Fibroblast of lung (primary cell): ENCODE measurements at regions not wholly inside any gene's neighbourhood (a gene's known extent, or its start where the extent isn't known, plus 50 kb on each side); places are given as distances from the start of the nearest gene placed in this dataset.
"Not testable (repeated sequence)": the region's sequence is repeated elsewhere in the genome, so short reads cannot be mapped to it uniquely, and the experiment has no call there.

ENCODE experiments used
- DNase-seq, 2 donors: peaks; one replicate each; pipeline versions ENCODE4 v3.0.0 to v3.0.0-alpha.2; 2010; ENCODE audit warnings: low read depth in 2 of 2
- H2AFZ ChIP-seq: 2 replicates; pipeline ENCODE4 v1.5.1; 2012; ENCODE audit warnings: low read length, control low read depth, inconsistent platforms
- H3K27ac ChIP-seq: 2 replicates; pipeline ENCODE4 v1.5.1; 2011; ENCODE audit warnings: low read length, control low read depth; ENCODE audit not compliant: insufficient read depth
- H3K27me3 ChIP-seq: 2 replicates; pipeline ENCODE4 v1.5.1; 2011; ENCODE audit warnings: mild to moderate bottlenecking, low read length; ENCODE audit not compliant: control insufficient read depth, insufficient read depth
- H3K36me3 ChIP-seq: 2 replicates; pipeline ENCODE4 v1.5.1; 2011; ENCODE audit warnings: low read length; ENCODE audit not compliant: control insufficient read depth, insufficient read depth
- H3K4me1 ChIP-seq: 2 replicates; pipeline ENCODE4 v1.5.1; 2011; ENCODE audit warnings: low read length; ENCODE audit not compliant: control insufficient read depth, insufficient read depth; ENCODE audit errors: extremely low read depth
- H3K4me2 ChIP-seq: 2 replicates; pipeline ENCODE4 v1.5.1; 2011; ENCODE audit warnings: low read length, control low read depth; ENCODE audit not compliant: insufficient read depth; ENCODE audit errors: extremely low read depth
- H3K4me3 ChIP-seq, 4 experiments: fragments of 200-600 bp in 1 of 4; sonication (generic) in 1 of 4; replicated peaks in 1 of 4; 2 replicates each; pipeline ENCODE4 v1.5.1; 2011 to 2016; ENCODE audit warnings: low read length in 4 of 4, low read depth in 3 of 4, mild to moderate bottlenecking in 3 of 4, control low read depth in 2 of 4, inconsistent platforms in 1 of 4, mixed read lengths in 1 of 4; ENCODE audit not compliant: insufficient read depth in 1 of 4; ENCODE audit errors: control extremely low read depth in 1 of 4
- H3K79me2 ChIP-seq: 2 replicates; pipeline ENCODE4 v1.5.1; 2012; ENCODE audit warnings: mild to moderate bottlenecking, low read length, inconsistent platforms; ENCODE audit not compliant: control insufficient read depth, insufficient read depth
- H3K9ac ChIP-seq: 2 replicates; pipeline ENCODE4 v1.5.1; 2011; ENCODE audit warnings: mild to moderate bottlenecking, low read length, control low read depth; ENCODE audit not compliant: insufficient read depth
- H3K9me3 ChIP-seq: 2 replicates; pipeline ENCODE4 v1.5.1; 2012; ENCODE audit warnings: low read depth, low read length; ENCODE audit not compliant: control insufficient read depth, insufficient read depth
- H4K20me1 ChIP-seq: 2 replicates; pipeline ENCODE4 v1.5.1; 2011; ENCODE audit warnings: low read length; ENCODE audit not compliant: control insufficient read depth, insufficient read depth; ENCODE audit errors: extremely low read depth
- EZH2 ChIP-seq: IDR thresholded peaks from 2 replicates; pipeline ENCODE4 v1.5.1; 2012; ENCODE audit warnings: low read length, control low read depth, mild to moderate bottlenecking; ENCODE audit errors: missing control alignments
- TF ChIP-seq, protein P1 (sequence below), 2 donors: IDR thresholded peaks in 1 of 2; conservative IDR thresholded peaks in 1 of 2; 1 replicate in 1 of 2; 2 replicates in 1 of 2; pipeline ENCODE4 v1.5.1; 2011 to 2012; ENCODE audit warnings: low read length in 2 of 2, control low read depth in 1 of 2, inconsistent platforms in 1 of 2, low read depth in 1 of 2, mild to moderate bottlenecking in 1 of 2

DNA sequence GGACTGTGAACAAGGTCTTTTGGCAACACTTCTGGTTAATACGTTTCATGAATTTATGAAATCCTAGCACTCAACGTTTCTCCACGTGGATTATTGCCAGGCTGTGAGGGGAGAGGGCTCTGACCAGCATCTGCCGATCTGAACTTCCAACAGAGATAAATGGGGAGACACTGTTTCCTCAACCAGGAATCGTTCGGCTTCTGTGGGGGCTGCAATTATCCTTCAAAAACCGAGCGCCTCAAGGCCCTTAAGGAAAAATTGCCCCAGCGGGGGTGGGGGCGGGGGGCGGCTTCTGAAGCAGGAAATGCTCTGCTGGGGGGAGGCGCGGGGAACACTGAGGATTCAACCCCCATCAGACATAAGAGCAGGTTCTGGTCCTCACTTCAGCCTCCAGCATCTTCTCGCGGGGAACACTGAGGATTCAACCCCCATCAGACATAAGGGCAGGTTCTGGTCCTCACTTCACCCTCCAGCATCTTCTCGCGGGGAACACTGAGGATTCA lies 155.6 kb downstream of the BRD1 start:
- Histone ChIP-seq H2AFZ (no peak overlapping the region), H3K9me3 (no peaks in the 10 kb centered on the region), H3K36me3 (no peaks in the 10 kb centered on the region), H4K20me1 (no peaks in the 10 kb centered on the region), H3K27me3 (peaks cover 4% of the 10 kb centered on the region), H3K4me3 (no peak overlapping the region), H3K79me2 (no peaks in the 10 kb centered on the region), H3K4me2 (no peak overlapping the region), H3K9ac (no peak overlapping the region), H3K4me1 (no peaks in the 10 kb centered on the region), H3K27ac (no peak overlapping the region)
- TF ChIP-seq EZH2, result no peak
- TF ChIP-seq, protein P1, sequence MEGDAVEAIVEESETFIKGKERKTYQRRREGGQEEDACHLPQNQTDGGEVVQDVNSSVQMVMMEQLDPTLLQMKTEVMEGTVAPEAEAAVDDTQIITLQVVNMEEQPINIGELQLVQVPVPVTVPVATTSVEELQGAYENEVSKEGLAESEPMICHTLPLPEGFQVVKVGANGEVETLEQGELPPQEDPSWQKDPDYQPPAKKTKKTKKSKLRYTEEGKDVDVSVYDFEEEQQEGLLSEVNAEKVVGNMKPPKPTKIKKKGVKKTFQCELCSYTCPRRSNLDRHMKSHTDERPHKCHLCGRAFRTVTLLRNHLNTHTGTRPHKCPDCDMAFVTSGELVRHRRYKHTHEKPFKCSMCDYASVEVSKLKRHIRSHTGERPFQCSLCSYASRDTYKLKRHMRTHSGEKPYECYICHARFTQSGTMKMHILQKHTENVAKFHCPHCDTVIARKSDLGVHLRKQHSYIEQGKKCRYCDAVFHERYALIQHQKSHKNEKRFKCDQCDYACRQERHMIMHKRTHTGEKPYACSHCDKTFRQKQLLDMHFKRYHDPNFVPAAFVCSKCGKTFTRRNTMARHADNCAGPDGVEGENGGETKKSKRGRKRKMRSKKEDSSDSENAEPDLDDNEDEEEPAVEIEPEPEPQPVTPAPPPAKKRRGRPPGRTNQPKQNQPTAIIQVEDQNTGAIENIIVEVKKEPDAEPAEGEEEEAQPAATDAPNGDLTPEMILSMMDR (conservative IDR thresholded peaks at IDR 0.05 in 1 of 2, IDR thresholded peaks at IDR 0.05 in 1 of 2; ENCODE audit: low read depth in 1 of 2, low read length in 2 of 2), result no peak
- no peak for DNase-seq

DNA sequence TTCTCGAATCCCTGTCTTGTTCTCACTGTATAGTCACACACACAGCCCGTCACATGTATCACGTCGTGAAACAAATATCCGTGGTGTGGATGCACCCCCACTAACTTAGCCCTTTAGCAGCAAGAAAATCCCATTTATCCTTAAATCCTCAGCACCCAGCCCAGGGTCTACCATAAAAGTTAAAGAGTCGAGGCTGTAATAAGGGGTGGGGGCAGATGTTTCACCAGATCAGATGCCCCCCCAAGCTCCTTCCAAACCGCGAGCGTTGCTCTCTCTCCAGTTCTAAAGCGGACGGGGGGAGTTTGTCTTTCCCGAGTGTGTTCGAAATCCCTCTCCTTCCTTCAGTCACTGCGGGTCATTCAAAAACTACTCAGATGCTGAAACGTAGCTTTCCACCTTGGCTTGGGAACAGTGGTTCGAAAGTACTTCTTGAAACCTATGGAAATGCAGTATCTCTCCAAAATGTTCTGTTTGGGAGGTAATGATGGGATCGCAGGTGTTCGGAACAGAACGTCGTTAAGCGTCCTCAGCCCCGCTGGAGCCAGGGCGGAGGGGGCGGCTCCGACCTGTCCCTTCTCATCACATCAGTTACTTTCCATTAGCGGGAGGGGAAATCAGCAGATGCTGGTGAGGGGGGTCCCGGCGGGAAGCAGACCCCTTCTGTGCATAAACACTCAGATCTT lies 156.2 kb downstream of the BRD1 start:
- peaks cover 4% of the 10 kb centered on the region for H3K27me3 ChIP-seq
- no peaks in the 10 kb centered on the region for H3K79me2 ChIP-seq
- TF ChIP-seq, protein P1 (conservative IDR thresholded peaks at IDR 0.05 in 1 of 2, IDR thresholded peaks at IDR 0.05 in 1 of 2; ENCODE audit: low read depth in 1 of 2, low read length in 2 of 2), result no peak
- no peak for TF ChIP-seq EZH2
- H3K4me1 ChIP-seq, result no peaks in the 10 kb centered on the region
- no peaks in the 10 kb centered on the region for H4K20me1 ChIP-seq
- H3K9me3 ChIP-seq, result no peaks in the 10 kb centered on the region
- no peak overlapping the region for H2AFZ ChIP-seq
- H3K4me3 ChIP-seq, result no peak overlapping the region
- H3K36me3 ChIP-seq, result no peaks in the 10 kb centered on the region
- H3K27ac ChIP-seq, result no peak overlapping the region
- no peak overlapping the region for H3K9ac ChIP-seq
- DNase-seq, result no peak
- H3K4me2 ChIP-seq, result no peak overlapping the region

GRCh38 chr22:49670456-49671330 lies 157.0 kb downstream of the BRD1 start:
- H3K4me3 ChIP-seq, result no peak overlapping the region
- H3K9me3 ChIP-seq, result no peaks in the 10 kb centered on the region
- no peaks in the 10 kb centered on the region for H3K36me3 ChIP-seq
- no peak overlapping the region for H3K9ac ChIP-seq
- no peaks in the 10 kb centered on the region for H3K79me2 ChIP-seq
- DNase-seq, result no peak
- no peaks in the 10 kb centered on the region for H4K20me1 ChIP-seq
- no peak overlapping the region for H2AFZ ChIP-seq
- no peak overlapping the region for H3K4me2 ChIP-seq
- TF ChIP-seq EZH2, result no peak
- TF ChIP-seq, protein P1 (conservative IDR thresholded peaks at IDR 0.05 in 1 of 2, IDR thresholded peaks at IDR 0.05 in 1 of 2; ENCODE audit: low read depth in 1 of 2, low read length in 2 of 2), result no peak
- H3K27me3 ChIP-seq, result peaks cover 4% of the 10 kb centered on the region
- no peaks in the 10 kb centered on the region for H3K4me1 ChIP-seq
- no peak overlapping the region for H3K27ac ChIP-seq

DNA sequence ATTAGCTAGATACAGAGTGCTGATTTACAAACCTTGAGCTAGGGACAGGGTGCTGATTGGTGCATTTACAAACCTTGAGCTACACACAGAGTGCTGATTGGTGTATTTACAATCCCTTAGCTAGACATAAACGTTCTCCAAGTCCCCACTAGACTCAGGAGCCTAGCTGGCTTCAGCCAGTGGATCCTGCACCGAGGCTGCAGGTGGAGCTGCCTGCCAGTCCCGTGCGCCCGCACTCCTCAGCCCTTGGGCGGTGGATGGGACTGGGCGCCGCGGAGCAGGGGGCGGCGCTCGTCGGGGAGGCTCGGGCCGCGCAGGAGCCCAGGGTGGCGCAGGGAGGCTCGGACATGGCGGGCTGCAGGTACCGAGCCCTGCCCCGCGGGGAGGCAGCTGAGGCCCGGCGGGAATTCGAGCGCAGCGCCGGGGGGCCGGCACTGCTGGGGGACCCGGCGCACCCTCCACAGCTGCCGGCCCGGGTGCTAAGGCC lies 157.7 kb downstream of the BRD1 start:
- H3K36me3 ChIP-seq, H3K9me3 ChIP-seq, H3K4me2 ChIP-seq: not testable (repeated sequence)

More for the DNA sequence above, 157.7 kb downstream of the BRD1 start:
- not testable (repeated sequence) for H3K9ac ChIP-seq, H3K27me3 ChIP-seq, H4K20me1 ChIP-seq, H3K4me1 ChIP-seq, DNase-seq, H2AFZ ChIP-seq, H3K27ac ChIP-seq, H3K79me2 ChIP-seq, H3K4me3 ChIP-seq
